Loucy (cell line): ENCODE measurements at regions not wholly inside any gene's neighbourhood (a gene's known extent, or its start where the extent isn't known, plus 50 kb on each side); places are given as distances from the start of the nearest gene placed in this dataset.

ENCODE experiments used
- H2AFZ ChIP-seq: fragments of 200-600 bp; sonication (generic); 2 replicates; pipeline ENCODE4 v1.6.0; 2016; ENCODE audit warnings: antibody characterized with exemption, mild to moderate bottlenecking, low read length, moderate library complexity
- H3F3A ChIP-seq: fragments of 200-600 bp; 2 replicates; pipeline ENCODE4 v1.6.0; 2016; ENCODE audit warnings: antibody characterized with exemption, low read depth, mild to moderate bottlenecking
- H3K27me3 ChIP-seq: fragments of 200-600 bp; sonication (generic); 2 replicates; pipeline ENCODE4 v1.6.1; 2014; ENCODE audit warnings: low read length, mild to moderate bottlenecking; ENCODE audit not compliant: insufficient read depth, poor library complexity, severe bottlenecking
- H3K36me3 ChIP-seq: fragments of 200-600 bp; sonication (generic); 2 replicates; pipeline ENCODE4 v1.6.1; 2016; ENCODE audit warnings: low read length; ENCODE audit not compliant: insufficient read depth
- H3K4me1 ChIP-seq: fragments of 200-600 bp; sonication (generic); 2 replicates; pipeline ENCODE4 v1.5.1; 2014; ENCODE audit warnings: low read length, mild to moderate bottlenecking; ENCODE audit not compliant: insufficient read depth, poor library complexity, severe bottlenecking
- H3K4me2 ChIP-seq: fragments of 200-600 bp; sonication (generic); 2 replicates; pipeline ENCODE4 v1.6.0; 2014; ENCODE audit warnings: antibody characterized with exemption, low read length, low read depth, mild to moderate bottlenecking; ENCODE audit not compliant: poor library complexity, severe bottlenecking
- H3K4me3 ChIP-seq: fragments of 200-600 bp; sonication (generic); 2 replicates; pipeline ENCODE4 v1.5.1; 2014; ENCODE audit warnings: low read length, mild to moderate bottlenecking, mixed read lengths; ENCODE audit not compliant: poor library complexity, severe bottlenecking
- H3K79me2 ChIP-seq: fragments of 200-600 bp; sonication (generic); 2 replicates; pipeline ENCODE4 v1.6.1; 2014; ENCODE audit warnings: low read length; ENCODE audit not compliant: insufficient read depth
- H3K9ac ChIP-seq: fragments of 200-600 bp; sonication (generic); 2 replicates; pipeline ENCODE4 v1.6.0; 2014; ENCODE audit warnings: mild to moderate bottlenecking, low read depth, low read length, moderate library complexity; ENCODE audit not compliant: poor library complexity, severe bottlenecking
- H3K9me2 ChIP-seq: fragments of 200-600 bp; sonication (generic); replicated peaks from 2 replicates; pipeline ENCODE4 v1.6.1; 2016; ENCODE audit warnings: low read depth, low read length, mixed read lengths
- H3K9me3 ChIP-seq: fragments of 200-600 bp; sonication (generic); 2 replicates; pipeline ENCODE4 v1.6.1; 2014; ENCODE audit warnings: mild to moderate bottlenecking, antibody characterized with exemption, low read length, low read depth; ENCODE audit not compliant: insufficient read depth
- H4K20me1 ChIP-seq: fragments of 200-600 bp; sonication (generic); 2 replicates; pipeline ENCODE4 v1.6.0; 2014; ENCODE audit warnings: antibody characterized with exemption, low read length, mild to moderate bottlenecking; ENCODE audit not compliant: insufficient read depth, poor library complexity, severe bottlenecking
- CTCF ChIP-seq: fragments of 200-600 bp; sonication (generic); conservative IDR thresholded peaks from 2 replicates; pipeline ENCODE4 v1.5.1; 2014; ENCODE audit warnings: mild to moderate bottlenecking, antibody characterized with exemption, low read length
- EZH2phosphoT487 ChIP-seq: fragments of 200-600 bp; IDR thresholded peaks from 2 replicates; pipeline ENCODE4 v1.6.1; 2018; ENCODE audit warnings: antibody characterized with exemption, mild to moderate bottlenecking, moderate library complexity, borderline replicate concordance

GRCh38 chr9:1434052-1434767 is 384.1 kb downstream of the DMRT2 start:
- H3K36me3 ChIP-seq: no peaks in the 10 kb centered on the region

GRCh38 chr9:1434811-1435210 is 384.7 kb downstream of the DMRT2 start:
- Histone ChIP-seq H4K20me1 (no peaks in the 10 kb centered on the region), H3K27me3 (no peaks in the 10 kb centered on the region), H3K9ac (no peak overlapping the region), H3F3A (no peaks in the 10 kb centered on the region), H3K4me1 (no peaks in the 10 kb centered on the region), H3K4me3 (no peak overlapping the region), H3K4me2 (no peak overlapping the region), H2AFZ (no peak overlapping the region), H3K79me2 (no peaks in the 10 kb centered on the region), H3K9me3 (no peaks in the 10 kb centered on the region), H3K36me3 (no peaks in the 10 kb centered on the region), H3K9me2 (no peaks in the 10 kb centered on the region)
- TF ChIP-seq CTCF: no peak
- no peak for TF ChIP-seq EZH2phosphoT487

More at GRCh38 chr9:1434052-1434767, 384.1 kb downstream of the DMRT2 start:
- Histone ChIP-seq H3K9me3 (no peaks in the 10 kb centered on the region), H3K4me3 (no peak overlapping the region), H2AFZ (no peak overlapping the region), H4K20me1 (no peaks in the 10 kb centered on the region), H3K9me2 (no peaks in the 10 kb centered on the region), H3K4me2 (no peak overlapping the region), H3K27me3 (no peaks in the 10 kb centered on the region), H3K79me2 (no peaks in the 10 kb centered on the region), H3K4me1 (no peaks in the 10 kb centered on the region), H3K9ac (no peak overlapping the region), H3F3A (no peaks in the 10 kb centered on the region)
- TF ChIP-seq CTCF (peak; percentile 39), EZH2phosphoT487 (no peak)

GRCh38 chr9:1440256-1440655 is 390.1 kb downstream of the DMRT2 start:
- TF ChIP-seq EZH2phosphoT487 (no peak), CTCF (no peak)
- Histone ChIP-seq H3K9me2 (no peaks in the 10 kb centered on the region), H3K27me3 (no peaks in the 10 kb centered on the region)

More at GRCh38 chr9:1440256-1440655, 390.1 kb downstream of the DMRT2 start:
- Histone ChIP-seq H3K9me3 (no peaks in the 10 kb centered on the region), H3F3A (no peaks in the 10 kb centered on the region), H4K20me1 (no peaks in the 10 kb centered on the region), H2AFZ (no peak overlapping the region), H3K4me3 (no peak overlapping the region), H3K4me1 (no peaks in the 10 kb centered on the region), H3K36me3 (no peaks in the 10 kb centered on the region), H3K9ac (no peak overlapping the region), H3K4me2 (no peak overlapping the region), H3K79me2 (no peaks in the 10 kb centered on the region)
